GM12891 (cell line): ENCODE measurements at regions not wholly inside any gene's neighbourhood (a gene's known extent, or its start where the extent isn't known, plus 50 kb on each side); places are given as distances from the start of the nearest gene placed in this dataset.

Experiments
- PAX5 ChIP-seq: IDR thresholded peaks from 2 replicates; pipeline ENCODE4 v1.6.1; 2011; ENCODE audit warnings: low read length, moderate library complexity, mild to moderate bottlenecking; ENCODE audit not compliant: insufficient read depth, severe bottlenecking
- POLR2A ChIP-seq: IDR thresholded peaks from 2 replicates; pipeline ENCODE4 v1.6.1; 2011; ENCODE audit warnings: low read depth, low read length, control low read depth
- POLR2AphosphoS5 ChIP-seq: IDR thresholded peaks from 2 replicates; pipeline ENCODE4 v1.6.1; 2011; ENCODE audit warnings: low read depth, low read length, control low read depth
- SPI1 ChIP-seq: IDR thresholded peaks from 2 replicates; pipeline ENCODE4 v1.6.1; 2011; ENCODE audit warnings: low read depth, low read length, control low read depth
- TAF1 ChIP-seq: IDR thresholded peaks from 2 replicates; pipeline ENCODE4 v1.6.1; 2011; ENCODE audit warnings: low read depth, low read length, control low read depth

DNA sequence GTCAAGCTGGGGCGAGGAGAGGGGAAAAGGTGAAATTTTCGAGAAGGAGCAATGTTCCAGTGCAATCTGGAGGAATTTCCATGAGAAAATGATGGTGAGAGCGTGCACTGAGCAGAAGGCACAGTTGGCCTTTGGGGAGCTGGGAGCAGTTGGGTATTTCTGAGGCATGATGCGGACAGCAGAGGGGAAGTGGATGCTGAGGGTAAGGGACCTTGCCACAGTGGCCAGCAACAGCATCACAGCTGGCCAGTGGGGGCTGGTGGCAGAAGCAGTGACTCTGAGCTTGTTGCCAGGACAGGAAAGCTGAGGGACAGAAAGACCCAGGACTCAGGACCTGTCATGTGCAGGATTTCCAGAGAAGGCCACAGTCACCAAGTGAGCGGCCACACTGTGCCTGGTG, 98.9 kb downstream of the LSM3 start:
- TF ChIP-seq POLR2A (no peak), POLR2AphosphoS5 (no peak), PAX5 (no peak), SPI1 (no peak), TAF1 (no peak)
